SK-N-SH (cell line): ENCODE measurements at regions not wholly inside any gene's neighbourhood (a gene's known extent, or its start where the extent isn't known, plus 50 kb on each side); places are given as distances from the start of the nearest gene placed in this dataset.

Source experiments
- CTCF ChIA-PET: fragments of 300-600, 350-600 bp; formaldehyde crosslinking; extraction: SDS; loops from one replicate; lab custom pipeline; 2021; lab: Yijun Ruan, JAX
- POLR2A ChIA-PET: fragments of 350-600 bp; sonication (Branson Sonifier 250); formaldehyde crosslinking; extraction: SDS; loops from one replicate; lab custom pipeline; 2020; ENCODE audit warnings: antibody characterized with exemption, inconsistent platforms; lab: Yijun Ruan, JAX
- DNase-seq: peaks from one replicate; pipeline ENCODE4 v3.0.0; 2012
- H2AFZ ChIP-seq: fragments of 200-600 bp; sonication (generic); 2 replicates; pipeline ENCODE4 v1.8.1; 2016; ENCODE audit warnings: antibody characterized with exemption, mild to moderate bottlenecking, low read depth
- H3F3A ChIP-seq: fragments of 200-600 bp; sonication (generic); replicated peaks from 2 replicates; pipeline ENCODE3; 2016; ENCODE audit warnings: antibody characterized with exemption, mild to moderate bottlenecking; ENCODE audit not compliant: insufficient read depth
- H3K27ac ChIP-seq, 2 experiments: fragments of 200-500 bp in 1 of 2; fragments of 200-600 bp in 1 of 2; sonication (Bioruptor generic) in 1 of 2; sonication (generic), shearing (Covaris generic) in 1 of 2; 2 replicates each; pipeline versions ENCODE4 v1.5.1 to v1.6.1; 2014 to 2016; ENCODE audit warnings: low read depth in 2 of 2, inconsistent platforms in 1 of 2, low read length in 1 of 2, mild to moderate bottlenecking in 1 of 2, mixed read lengths in 1 of 2
- H3K27me3 ChIP-seq: fragments of 200-600 bp; sonication (generic), shearing (Covaris generic); 2 replicates; pipeline ENCODE4 v1.6.1; 2016; ENCODE audit warnings: mixed run types; ENCODE audit not compliant: insufficient read depth
- H3K36me3 ChIP-seq, 2 experiments: fragments of 200-500 bp in 1 of 2; fragments of 200-600 bp in 1 of 2; sonication (Bioruptor generic) in 1 of 2; sonication (generic) in 1 of 2; replicated peaks in 1 of 2; 2 replicates each; pipeline versions ENCODE3 to v1.5.1; 2014 to 2016; ENCODE audit warnings: low read length in 1 of 2, mild to moderate bottlenecking in 1 of 2; ENCODE audit not compliant: insufficient read depth in 2 of 2, control insufficient read depth in 1 of 2
- H3K4me1 ChIP-seq, 2 experiments: fragments of 200-500 bp in 1 of 2; fragments of 200-600 bp in 1 of 2; sonication (Bioruptor generic) in 1 of 2; sonication (generic), shearing (Covaris generic) in 1 of 2; 2 replicates each; pipeline versions ENCODE4 v1.5.1 to v1.6.1; 2014 to 2016; ENCODE audit warnings: low read depth in 1 of 2, low read length in 1 of 2, mixed run types in 1 of 2; ENCODE audit not compliant: insufficient read depth in 2 of 2, control insufficient read depth in 1 of 2
- H3K4me2 ChIP-seq: fragments of 200-600 bp; sonication (generic), shearing (Covaris generic); 2 replicates; pipeline ENCODE4 v1.6.1; 2017; ENCODE audit warnings: mixed run types
- H3K4me3 ChIP-seq, 2 experiments: fragments of 200-500 bp in 1 of 2; fragments of 200-600 bp in 1 of 2; sonication (Bioruptor generic) in 1 of 2; sonication (generic), shearing (Covaris generic) in 1 of 2; 2 replicates each; pipeline versions ENCODE4 v1.5.1 to v1.8.1; 2014 to 2016; ENCODE audit warnings: low read depth in 2 of 2, inconsistent platforms in 1 of 2, low read length in 1 of 2, mild to moderate bottlenecking in 1 of 2, mixed read lengths in 1 of 2, moderate library complexity in 1 of 2
- H3K79me2 ChIP-seq: fragments of 200-600 bp; sonication (generic); 2 replicates; pipeline ENCODE4 v1.8.1; 2017; ENCODE audit warnings: mild to moderate bottlenecking; ENCODE audit not compliant: insufficient read depth
- H3K9ac ChIP-seq: fragments of 200-600 bp; sonication (generic); 2 replicates; pipeline ENCODE4 v1.6.1; 2017; ENCODE audit warnings: mixed run types
- H3K9me2 ChIP-seq: fragments of 200-600 bp; sonication (generic); 2 replicates; pipeline ENCODE4 v1.6.1; 2017; ENCODE audit warnings: mixed run types
- H3K9me3 ChIP-seq: fragments of 200-600 bp; sonication (generic); 2 replicates; pipeline ENCODE4 v1.6.1; 2017; ENCODE audit warnings: mixed run types, mild to moderate bottlenecking, moderate library complexity
- H4K20me1 ChIP-seq: fragments of 200-600 bp; sonication (generic); 2 replicates; pipeline ENCODE4 v1.6.1; 2017; ENCODE audit warnings: mild to moderate bottlenecking, mixed run types; ENCODE audit not compliant: insufficient read depth
- EP300 ChIP-seq, 2 experiments: IDR thresholded peaks; 2 replicates each; pipeline versions ENCODE4 v1.4.0 to v1.6.1; 2012; ENCODE audit warnings: borderline replicate concordance in 1 of 2, low read depth in 1 of 2, low read length in 1 of 2
- EZH2phosphoT487 ChIP-seq: fragments of 200-600 bp; sonication (generic); IDR thresholded peaks from 2 replicates; pipeline ENCODE4 v1.6.1; 2017; ENCODE audit warnings: low read depth, mixed run types, mild to moderate bottlenecking, antibody characterized with exemption, moderate library complexity, borderline replicate concordance
- FOSL2 ChIP-seq: IDR thresholded peaks from 2 replicates; pipeline ENCODE4 v1.4.0; 2012; ENCODE audit warnings: low read depth, mild to moderate bottlenecking, moderate library complexity, borderline replicate concordance
- FOXJ3 ChIP-seq: sonication (generic); formaldehyde crosslinking; IDR thresholded peaks from 2 replicates; pipeline ENCODE4 v1.5.1; 2020; ENCODE audit warnings: mild to moderate bottlenecking, missing genetic modification reagents
- FOXM1 ChIP-seq: IDR thresholded peaks from 2 replicates; pipeline ENCODE4 v1.4.0; 2012; ENCODE audit warnings: low read depth, mild to moderate bottlenecking
- GABPA ChIP-seq: IDR thresholded peaks from 2 replicates; pipeline ENCODE4 v1.4.0; 2012; ENCODE audit warnings: low read depth, mild to moderate bottlenecking
- GATA2 ChIP-seq: sonication (generic); formaldehyde crosslinking; IDR thresholded peaks from 2 replicates; pipeline ENCODE4 v1.5.0; 2020; ENCODE audit warnings: mild to moderate bottlenecking, missing genetic modification reagents
- IRF3 ChIP-seq: fragments of 150-350 bp; IDR thresholded peaks from 2 replicates; pipeline ENCODE4 v1.6.1; 2016; ENCODE audit warnings: mild to moderate bottlenecking, low read depth, low read length
- JUND ChIP-seq: IDR thresholded peaks from 2 replicates; pipeline ENCODE4 v1.4.0; 2012
- MEF2A ChIP-seq: IDR thresholded peaks from 2 replicates; pipeline ENCODE4 v1.4.0; 2012; ENCODE audit warnings: low read depth, borderline replicate concordance
- MXI1 ChIP-seq: IDR thresholded peaks from 2 replicates; pipeline ENCODE4 v1.6.1; 2012; ENCODE audit warnings: mild to moderate bottlenecking, low read depth, low read length, improper control_type of control experiment
- RXRA ChIP-seq: IDR thresholded peaks from 2 replicates; pipeline ENCODE4 v1.4.0; 2012; ENCODE audit warnings: low read depth, mild to moderate bottlenecking, borderline replicate concordance
- SIN3A ChIP-seq: IDR thresholded peaks from 2 replicates; pipeline ENCODE4 v1.6.1; 2012; ENCODE audit warnings: low read depth, mild to moderate bottlenecking, low read length, moderate library complexity, borderline replicate concordance
- TCF12 ChIP-seq: IDR thresholded peaks from 2 replicates; pipeline ENCODE4 v1.4.0; 2012
- TEAD4 ChIP-seq: IDR thresholded peaks from 2 replicates; pipeline ENCODE4 v1.4.0; 2012; ENCODE audit warnings: mild to moderate bottlenecking, borderline replicate concordance; ENCODE audit not compliant: insufficient read depth
- YY1 ChIP-seq: IDR thresholded peaks from 2 replicates; pipeline ENCODE4 v1.4.0; 2012; ENCODE audit warnings: low read depth, mild to moderate bottlenecking
- ZBTB33 ChIP-seq: IDR thresholded peaks from 2 replicates; pipeline ENCODE4 v1.4.0; 2012; ENCODE audit warnings: low read depth, borderline replicate concordance
- WGBS: methylation state at CpG from one replicate; pipeline ENCODE4 v1.1.6; 2017; ENCODE audit warnings: low lambda C conversion rate; 5-methylcytosine and 5-hydroxymethylcytosine counted together
- TF ChIP-seq, protein P1 (sequence below): IDR thresholded peaks from 2 replicates; pipeline ENCODE4; 2012
- TF ChIP-seq, protein P2 (sequence below): IDR thresholded peaks from 2 replicates; pipeline ENCODE4 v1.4.0; 2012; ENCODE audit warnings: low read depth, borderline replicate concordance

GRCh38 chr2:226611196-226611943, 188.2 kb downstream of the IRS1 start:
- Histone ChIP-seq H2AFZ (peak overlapping the region; percentile 7; the same call in 1 of the 2 replicates), H3K27me3 (no peaks in the 10 kb centered on the region), H4K20me1 (no peaks in the 10 kb centered on the region), H3K79me2 (no peaks in the 10 kb centered on the region), H3K4me3 (no peak overlapping the region), H3K36me3 (no peaks in the 10 kb centered on the region), H3K4me1 (peaks cover 0 to 12% of the 10 kb centered on the region in 2 experiments; a peak in 3 of 4 replicates), H3K27ac (peak overlapping the region in 1 of 2 experiments; percentile 72; a peak in 2 of 4 replicates), H3K4me2 (peak overlapping the region; percentile 43; the same call in 1 of the 2 replicates), H3F3A (peaks cover 26% of the 10 kb centered on the region), H3K9me3 (no peaks in the 10 kb centered on the region), H3K9ac (no peak overlapping the region; the same call in 1 of the 2 replicates), H3K9me2 (no peaks in the 10 kb centered on the region)
- WGBS, result 34% methylated on average over 4 of the region's 4 CpGs
- TF ChIP-seq MEF2A (no peak), EP300 (IDR thresholded peaks at IDR 0.05; ENCODE audit: borderline replicate concordance in 1 of 2, low read depth in 1 of 2, low read length in 1 of 2) (peak in 1 of 2 experiments; percentile 65; a peak in 1 of 4 replicates), FOSL2 (peak; percentile 25; the same call in 1 of the 2 replicates), GABPA (no peak), TCF12 (peak; percentile 63; the same call in 1 of the 2 replicates), RXRA (peak; percentile 53; the same call in 1 of the 2 replicates), JUND (peak; percentile 37)
- TF ChIP-seq, protein P1, sequence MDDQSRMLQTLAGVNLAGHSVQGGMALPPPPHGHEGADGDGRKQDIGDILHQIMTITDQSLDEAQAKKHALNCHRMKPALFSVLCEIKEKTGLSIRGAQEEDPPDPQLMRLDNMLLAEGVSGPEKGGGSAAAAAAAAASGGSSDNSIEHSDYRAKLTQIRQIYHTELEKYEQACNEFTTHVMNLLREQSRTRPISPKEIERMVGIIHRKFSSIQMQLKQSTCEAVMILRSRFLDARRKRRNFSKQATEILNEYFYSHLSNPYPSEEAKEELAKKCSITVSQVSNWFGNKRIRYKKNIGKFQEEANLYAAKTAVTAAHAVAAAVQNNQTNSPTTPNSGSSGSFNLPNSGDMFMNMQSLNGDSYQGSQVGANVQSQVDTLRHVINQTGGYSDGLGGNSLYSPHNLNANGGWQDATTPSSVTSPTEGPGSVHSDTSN, result peak; percentile 30; the same call in 1 of the 2 replicates
- no peak for DNase-seq
- ChIA-PET POLR2A (no interaction called here), CTCF (interaction anchor here (0.5 to 1.5 kb wide), 2 partner anchors 11 to 62 kb away, joined by 3 read pairs; no protein-coding TSS in a partner anchor)

- no peak for DNase-seq
- Histone ChIP-seq H3F3A (peaks cover 26% of the 10 kb centered on the region), H3K9ac (no peak overlapping the region), H3K27ac (no peak overlapping the region), H3K9me3 (no peaks in the 10 kb centered on the region), H3K4me1 (no peaks in the 10 kb centered on the region; a peak in 2 of 4 replicates), H3K9me2 (no peaks in the 10 kb centered on the region), H3K4me3 (no peak overlapping the region), H3K79me2 (no peaks in the 10 kb centered on the region), H4K20me1 (no peaks in the 10 kb centered on the region), H3K27me3 (no peaks in the 10 kb centered on the region), H3K4me2 (no peak overlapping the region), H3K36me3 (no peaks in the 10 kb centered on the region), H2AFZ (no peak overlapping the region)
- WGBS, result 16% methylated on average over 1 of the region's 1 CpG
- no peak for TF ChIP-seq GATA2
- no peak for TF ChIP-seq RXRA
- no peak for TF ChIP-seq FOSL2
- TF ChIP-seq YY1, result no peak
- TF ChIP-seq SIN3A, result no peak
- TF ChIP-seq FOXJ3 (CRISPR knock-in tag), result no peak
- TF ChIP-seq, protein P2, sequence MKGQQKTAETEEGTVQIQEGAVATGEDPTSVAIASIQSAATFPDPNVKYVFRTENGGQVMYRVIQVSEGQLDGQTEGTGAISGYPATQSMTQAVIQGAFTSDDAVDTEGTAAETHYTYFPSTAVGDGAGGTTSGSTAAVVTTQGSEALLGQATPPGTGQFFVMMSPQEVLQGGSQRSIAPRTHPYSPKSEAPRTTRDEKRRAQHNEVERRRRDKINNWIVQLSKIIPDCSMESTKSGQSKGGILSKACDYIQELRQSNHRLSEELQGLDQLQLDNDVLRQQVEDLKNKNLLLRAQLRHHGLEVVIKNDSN, result no peak
- no peak for TF ChIP-seq MXI1
- no peak for TF ChIP-seq EZH2phosphoT487
- no peak for TF ChIP-seq ZBTB33
- TF ChIP-seq, protein P1, result no peak
- no peak for TF ChIP-seq FOXM1
- TF ChIP-seq TEAD4, result no peak
- TF ChIP-seq IRF3, result no peak
- CTCF ChIA-PET, result no interaction called here
- POLR2A ChIA-PET, result no interaction called here
These were observed 190.3 kb downstream of the IRS1 start for GRCh38 chr2:226609366-226609765.
